ENCODE measurements at regions not wholly inside any gene's neighbourhood (a gene's known extent, or its start where the extent isn't known, plus 50 kb on each side); places are given as distances from the start of the nearest gene placed in this dataset.

- TF ChIP-seq, protein P1, sequence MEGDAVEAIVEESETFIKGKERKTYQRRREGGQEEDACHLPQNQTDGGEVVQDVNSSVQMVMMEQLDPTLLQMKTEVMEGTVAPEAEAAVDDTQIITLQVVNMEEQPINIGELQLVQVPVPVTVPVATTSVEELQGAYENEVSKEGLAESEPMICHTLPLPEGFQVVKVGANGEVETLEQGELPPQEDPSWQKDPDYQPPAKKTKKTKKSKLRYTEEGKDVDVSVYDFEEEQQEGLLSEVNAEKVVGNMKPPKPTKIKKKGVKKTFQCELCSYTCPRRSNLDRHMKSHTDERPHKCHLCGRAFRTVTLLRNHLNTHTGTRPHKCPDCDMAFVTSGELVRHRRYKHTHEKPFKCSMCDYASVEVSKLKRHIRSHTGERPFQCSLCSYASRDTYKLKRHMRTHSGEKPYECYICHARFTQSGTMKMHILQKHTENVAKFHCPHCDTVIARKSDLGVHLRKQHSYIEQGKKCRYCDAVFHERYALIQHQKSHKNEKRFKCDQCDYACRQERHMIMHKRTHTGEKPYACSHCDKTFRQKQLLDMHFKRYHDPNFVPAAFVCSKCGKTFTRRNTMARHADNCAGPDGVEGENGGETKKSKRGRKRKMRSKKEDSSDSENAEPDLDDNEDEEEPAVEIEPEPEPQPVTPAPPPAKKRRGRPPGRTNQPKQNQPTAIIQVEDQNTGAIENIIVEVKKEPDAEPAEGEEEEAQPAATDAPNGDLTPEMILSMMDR (conservative IDR thresholded peaks at IDR 0.05) = no peak
- TF ChIP-seq ZFX (IDR thresholded peaks at IDR 0.05) = no peak
Observed at GRCh38 chr13:87235621-87236020, 435.6 kb upstream of the SLITRK5 start.
